GM12874 (cell line): ENCODE measurements at regions not wholly inside any gene's neighbourhood (a gene's known extent, or its start where the extent isn't known, plus 50 kb on each side); places are given as distances from the start of the nearest gene placed in this dataset.

Experiments used
- CTCF ChIP-seq: IDR thresholded peaks from 2 replicates; pipeline ENCODE4 v1.5.1; 2011; ENCODE audit warnings: low read depth, mild to moderate bottlenecking, control low read depth, low read length, moderate library complexity; ENCODE audit not compliant: insufficient read depth

DNA sequence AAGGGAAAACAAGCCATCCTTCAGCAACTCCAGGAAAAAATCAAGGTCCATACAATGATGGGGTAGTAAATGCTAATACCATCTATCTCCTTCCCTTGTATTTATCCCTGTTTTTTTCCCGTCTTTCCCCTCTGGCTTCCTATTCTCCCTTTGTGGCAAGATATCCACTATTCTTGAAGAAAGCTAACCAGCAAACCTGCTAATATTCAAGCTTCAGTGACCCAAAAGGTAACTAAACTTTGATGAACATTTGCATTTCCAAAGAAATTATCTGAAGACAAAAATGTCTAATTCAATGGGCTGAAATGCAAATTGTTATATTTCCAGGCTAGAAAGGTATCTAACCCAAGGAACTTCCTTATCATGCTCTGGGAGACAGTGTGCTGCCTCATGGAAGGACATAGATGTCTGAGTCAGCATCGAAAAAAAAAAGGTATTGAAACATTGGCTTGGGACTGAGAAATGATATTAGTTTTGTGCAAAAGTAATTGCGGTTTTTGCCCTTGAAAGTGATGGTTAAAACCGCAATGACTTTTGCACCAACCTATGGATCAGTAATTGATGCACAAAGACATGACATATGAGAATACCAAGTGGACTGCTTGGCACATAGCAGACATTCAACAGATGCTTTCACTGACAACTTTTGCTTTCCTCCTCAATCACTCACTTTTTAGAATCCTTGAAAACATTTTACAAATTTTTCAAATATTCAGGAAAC lies 63.7 kb upstream of the HNMT start:
- no peak for TF ChIP-seq CTCF

DNA sequence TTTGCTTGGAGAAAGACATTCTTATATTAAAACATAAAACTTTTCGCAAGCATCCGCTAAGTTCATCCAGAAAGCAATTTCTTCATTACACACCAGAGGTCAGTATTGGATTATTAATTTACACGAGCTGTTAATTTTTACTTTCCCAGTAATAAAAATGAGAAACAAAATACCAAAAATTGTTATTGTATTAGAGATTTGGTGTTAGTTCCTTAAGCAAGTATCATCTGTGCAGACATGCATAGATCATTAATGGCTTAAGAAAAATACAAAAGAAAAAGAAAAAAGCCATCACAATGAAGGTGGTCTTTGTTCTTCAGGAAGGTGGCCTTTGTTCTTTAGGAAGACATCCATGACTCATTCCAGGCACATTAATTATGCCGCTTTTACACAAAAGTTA lies 53.6 kb upstream of the HNMT start:
- TF ChIP-seq CTCF: no peak

GRCh38 chr2:137912371-137912770 lies 51.9 kb upstream of the HNMT start:
- TF ChIP-seq CTCF: no peak

DNA sequence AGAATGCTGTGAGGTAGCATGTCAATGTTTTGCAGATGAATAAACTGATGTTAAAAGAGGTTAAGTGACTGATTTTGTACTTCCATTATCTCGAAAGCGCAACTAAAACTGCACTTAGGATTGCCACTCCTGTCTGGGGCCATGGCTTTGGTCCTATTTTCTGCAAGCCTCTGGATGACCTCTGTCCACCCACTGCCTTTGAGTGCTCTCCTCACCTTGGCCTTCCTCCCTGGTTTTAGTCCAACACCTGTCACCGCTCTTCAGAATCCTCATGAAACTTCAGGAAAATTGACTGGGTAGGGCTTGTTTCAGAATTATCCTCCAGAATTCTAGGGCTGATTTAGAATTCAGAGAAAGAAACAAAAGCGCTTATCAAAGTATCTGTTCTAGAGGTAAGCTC lies 51.1 kb upstream of the HNMT start:
- no peak for TF ChIP-seq CTCF
